CD1c-positive myeloid dendritic cell (primary cell): ENCODE measurements at regions not wholly inside any gene's neighbourhood (a gene's known extent, or its start where the extent isn't known, plus 50 kb on each side); places are given as distances from the start of the nearest gene placed in this dataset.

Experiments used
- DNase-seq: peaks from one replicate; pipeline ENCODE4 v3.0.0-alpha.2; 2016; ENCODE audit errors: extremely low spot score

DNA sequence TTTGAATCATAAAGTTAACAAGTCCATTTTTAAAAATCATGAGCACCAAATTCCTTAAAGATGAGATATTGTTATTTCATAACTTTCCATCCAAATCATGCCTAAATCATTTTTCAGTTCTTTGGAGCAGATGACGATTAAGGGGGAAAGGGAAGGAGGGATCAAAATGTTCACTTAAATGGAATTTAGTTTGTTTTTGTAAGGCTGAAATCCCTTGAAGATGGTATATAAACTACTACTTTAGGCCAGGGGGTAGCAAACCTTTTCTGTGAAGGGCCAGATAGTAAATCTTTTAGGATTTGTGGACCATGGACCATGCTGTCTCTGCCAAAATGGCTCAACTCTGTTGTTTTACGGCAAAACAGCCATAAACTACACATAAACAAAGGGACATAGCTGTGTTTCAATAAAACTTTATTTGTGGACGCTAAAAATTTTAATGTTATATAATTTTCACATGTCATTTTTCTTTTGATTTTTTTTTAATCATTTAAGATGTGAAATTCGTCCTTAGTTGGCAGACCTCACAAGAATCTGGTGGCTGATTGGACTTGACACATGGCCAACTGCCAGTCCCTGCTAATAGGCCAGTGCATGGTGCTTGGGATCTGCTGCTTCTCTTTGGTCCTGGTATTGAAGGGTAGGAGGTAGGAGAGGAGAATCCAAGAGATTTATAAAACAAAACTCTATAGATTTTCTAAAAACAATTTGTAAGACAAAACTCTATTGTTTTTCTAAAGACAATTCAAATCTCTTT, 52.0 kb upstream of the RTN4 start:
- no peak for DNase-seq

- DNase-seq: no peak
These were observed 51.2 kb upstream of the RTN4 start for GRCh38 chr2:55101466-55101865.

DNA sequence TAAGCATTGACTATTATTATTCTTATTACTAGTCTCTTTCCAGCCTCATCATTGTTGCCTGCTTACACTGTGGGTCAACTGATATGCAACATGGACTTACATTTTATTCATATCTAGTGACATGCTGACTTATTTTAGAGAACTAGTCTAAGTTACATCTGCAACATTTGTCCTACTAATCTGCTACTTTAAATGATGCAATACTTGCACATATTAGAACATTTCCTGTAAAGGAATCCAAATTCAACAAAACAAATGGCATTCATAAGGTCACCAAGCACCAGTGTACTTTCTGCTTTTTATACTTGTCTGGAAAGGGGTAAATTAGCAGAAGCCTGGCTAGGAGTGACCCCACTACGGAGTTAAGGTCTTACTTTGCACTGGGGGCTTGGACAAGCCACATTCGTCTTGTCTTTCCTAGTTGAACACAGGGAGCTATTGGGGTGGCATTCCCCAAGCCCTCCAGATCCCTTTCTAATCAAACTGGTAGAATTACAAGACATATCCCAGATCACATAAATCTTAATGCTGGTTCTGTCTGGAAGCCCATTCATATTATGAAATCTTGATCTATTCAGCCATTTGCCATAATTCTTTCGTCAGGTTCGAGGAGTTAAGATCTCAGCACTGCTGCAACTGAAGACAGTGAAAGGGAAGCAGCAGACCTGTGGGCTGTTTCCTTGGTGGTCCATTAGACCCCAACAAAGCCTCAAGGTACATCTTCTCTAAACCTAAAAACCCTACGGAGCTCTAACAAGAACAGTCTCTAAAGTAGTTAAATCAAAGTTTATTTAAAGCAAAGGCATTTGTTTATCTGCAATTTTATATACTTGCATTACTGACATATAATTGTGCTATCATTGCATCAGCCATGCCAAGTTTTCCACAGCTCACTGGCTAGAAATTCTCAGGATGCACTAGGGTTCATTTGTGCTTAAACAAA, 49.9 kb upstream of the RTN4 start:
- DNase-seq: peak; percentile 59
